ENCODE measurements at regions not wholly inside any gene's neighbourhood (a gene's known extent, or its start where the extent isn't known, plus 50 kb on each side); places are given as distances from the start of the nearest gene placed in this dataset.
"Not testable (repeated sequence)": the region's sequence is repeated elsewhere in the genome, so short reads cannot be mapped to it uniquely, and the experiment has no call there.

GRCh38 chr4:174398728-174399127 is 115.0 kb downstream of the CEP44 start:
- no peaks in the 10 kb centered on the region for H3K27me3 ChIP-seq (ENCODE audit: insufficient read depth, low read length)
- no peaks in the 10 kb centered on the region for H3K36me3 ChIP-seq (ENCODE audit: insufficient read depth, low read length)
- no peak overlapping the region for H3K27ac ChIP-seq (ENCODE audit: low read depth, low read length)
- H3K9ac ChIP-seq (ENCODE audit: low read depth, low read length), result no peak overlapping the region
- no peak overlapping the region for H3K4me3 ChIP-seq (ENCODE audit: low read length)
- H3K4me1 ChIP-seq (ENCODE audit: insufficient read depth, low read length), result peaks cover 33% of the 10 kb centered on the region
- H3K9me3 ChIP-seq (ENCODE audit: insufficient read depth, low read depth, low read length), result no peaks in the 10 kb centered on the region
- WGBS, result 73% methylated on average over 2 of the region's 2 CpGs

GRCh38 chr4:174397366-174398155 is 113.8 kb downstream of the CEP44 start:
- Histone ChIP-seq H3K4me1 (ENCODE audit: insufficient read depth, low read length) (peaks cover 22% of the 10 kb centered on the region), H3K36me3 (ENCODE audit: insufficient read depth, low read length) (no peaks in the 10 kb centered on the region), H3K27me3 (ENCODE audit: insufficient read depth, low read length) (no peaks in the 10 kb centered on the region), H3K27ac (ENCODE audit: low read depth, low read length) (no peak overlapping the region), H3K4me3 (ENCODE audit: low read length) (no peak overlapping the region), H3K9ac (ENCODE audit: low read depth, low read length) (no peak overlapping the region), H3K9me3 (ENCODE audit: insufficient read depth, low read depth, low read length) (no peaks in the 10 kb centered on the region)
- WGBS, result 93% methylated on average over 1 of the region's 3 CpGs

GRCh38 chr4:174396599-174397110 is 112.9 kb downstream of the CEP44 start:
- Histone ChIP-seq H3K36me3 (ENCODE audit: insufficient read depth, low read length) (no peaks in the 10 kb centered on the region), H3K27ac (ENCODE audit: low read depth, low read length) (no peak overlapping the region), H3K4me1 (ENCODE audit: insufficient read depth, low read length) (peaks cover 15% of the 10 kb centered on the region), H3K9me3 (ENCODE audit: insufficient read depth, low read depth, low read length) (no peaks in the 10 kb centered on the region), H3K27me3 (ENCODE audit: insufficient read depth, low read length) (no peaks in the 10 kb centered on the region), H3K4me3 (ENCODE audit: low read length) (no peak overlapping the region), H3K9ac (ENCODE audit: low read depth, low read length) (no peak overlapping the region)
- WGBS, result 99% methylated on average over 2 of the region's 5 CpGs

GRCh38 chr4:174394915-174395314 is 111.2 kb downstream of the CEP44 start:
- peaks cover 11% of the 10 kb centered on the region; the same call in 1 of the 2 replicates for H3K4me1 ChIP-seq (ENCODE audit: insufficient read depth, low read length)
- 100% methylated on average over 1 of the region's 2 CpGs for WGBS
- no peaks in the 10 kb centered on the region for H3K27me3 ChIP-seq (ENCODE audit: insufficient read depth, low read length)
- no peak overlapping the region for H3K4me3 ChIP-seq (ENCODE audit: low read length)
- H3K9me3 ChIP-seq (ENCODE audit: insufficient read depth, low read depth, low read length), result no peaks in the 10 kb centered on the region
- no peak overlapping the region for H3K27ac ChIP-seq (ENCODE audit: low read depth, low read length)
- H3K36me3 ChIP-seq (ENCODE audit: insufficient read depth, low read length), result no peaks in the 10 kb centered on the region
- no peak overlapping the region for H3K9ac ChIP-seq (ENCODE audit: low read depth, low read length)

- Histone ChIP-seq H3K4me3 (ENCODE audit: low read length) (no peak overlapping the region), H3K27ac (ENCODE audit: low read depth, low read length) (no peak overlapping the region), H3K27me3 (ENCODE audit: insufficient read depth, low read length) (no peaks in the 10 kb centered on the region), H3K4me1 (ENCODE audit: insufficient read depth, low read length) (0 out of 2 replicates have a peak, but pooled peaks cover 14% of the 10 kb centered on the region), H3K9me3 (ENCODE audit: insufficient read depth, low read depth, low read length) (no peaks in the 10 kb centered on the region), H3K9ac (ENCODE audit: low read depth, low read length) (no peak overlapping the region), H3K36me3 (ENCODE audit: insufficient read depth, low read length) (no peaks in the 10 kb centered on the region)
- 95% methylated on average over 1 of the region's 1 CpG for WGBS
Observed at GRCh38 chr4:174389439-174389838, 105.7 kb downstream of the CEP44 start.

- H3K9ac ChIP-seq (ENCODE audit: low read depth, low read length), result no peak overlapping the region
- H3K9me3 ChIP-seq (ENCODE audit: insufficient read depth, low read depth, low read length), result no peaks in the 10 kb centered on the region
- H3K4me3 ChIP-seq (ENCODE audit: low read length), result no peak overlapping the region
- 0 out of 2 replicates have a peak, but pooled peaks cover 14% of the 10 kb centered on the region for H3K4me1 ChIP-seq (ENCODE audit: insufficient read depth, low read length)
- H3K27me3 ChIP-seq (ENCODE audit: insufficient read depth, low read length), result no peaks in the 10 kb centered on the region
- H3K36me3 ChIP-seq (ENCODE audit: insufficient read depth, low read length), result no peaks in the 10 kb centered on the region
- no peak overlapping the region for H3K27ac ChIP-seq (ENCODE audit: low read depth, low read length)
Observed at GRCh38 chr4:174388461-174389145, 104.9 kb downstream of the CEP44 start.

- no peaks in the 10 kb centered on the region for H3K9me3 ChIP-seq (ENCODE audit: insufficient read depth, low read depth, low read length)
- no peaks in the 10 kb centered on the region for H3K36me3 ChIP-seq (ENCODE audit: insufficient read depth, low read length)
- WGBS, result no CpG with 5 or more reads among the region's 3 CpGs
- H3K4me1 ChIP-seq (ENCODE audit: insufficient read depth, low read length), result 0 out of 2 replicates have a peak, but pooled peaks cover 14% of the 10 kb centered on the region
- no peak overlapping the region for H3K4me3 ChIP-seq (ENCODE audit: low read length)
- H3K9ac ChIP-seq (ENCODE audit: low read depth, low read length), result no peak overlapping the region
- H3K27ac ChIP-seq (ENCODE audit: low read depth, low read length), result no peak overlapping the region
- H3K27me3 ChIP-seq (ENCODE audit: insufficient read depth, low read length), result no peaks in the 10 kb centered on the region
Observed at GRCh38 chr4:174387721-174388120, 104.0 kb downstream of the CEP44 start.

- 82% methylated on average over 2 of the region's 2 CpGs for WGBS
- Histone ChIP-seq H3K4me3 (ENCODE audit: low read length) (no peak overlapping the region), H3K4me1 (ENCODE audit: insufficient read depth, low read length) (0 out of 2 replicates have a peak, but pooled peaks cover 14% of the 10 kb centered on the region), H3K9me3 (ENCODE audit: insufficient read depth, low read depth, low read length) (no peaks in the 10 kb centered on the region), H3K27me3 (ENCODE audit: insufficient read depth, low read length) (no peaks in the 10 kb centered on the region), H3K9ac (ENCODE audit: low read depth, low read length) (no peak overlapping the region), H3K36me3 (ENCODE audit: insufficient read depth, low read length) (no peaks in the 10 kb centered on the region), H3K27ac (ENCODE audit: low read depth, low read length) (no peak overlapping the region)
Observed at GRCh38 chr4:174387143-174387542, 103.4 kb downstream of the CEP44 start.

- H3K4me1 ChIP-seq (ENCODE audit: insufficient read depth, low read length), result peaks cover 30% of the 10 kb centered on the region
- no peak overlapping the region for H3K9ac ChIP-seq (ENCODE audit: low read depth, low read length)
- no peaks in the 10 kb centered on the region for H3K27me3 ChIP-seq (ENCODE audit: insufficient read depth, low read length)
- no peak overlapping the region for H3K27ac ChIP-seq (ENCODE audit: low read depth, low read length)
- H3K36me3 ChIP-seq (ENCODE audit: insufficient read depth, low read length), result no peaks in the 10 kb centered on the region
- H3K4me3 ChIP-seq (ENCODE audit: low read length), result no peak overlapping the region
- H3K9me3 ChIP-seq (ENCODE audit: insufficient read depth, low read depth, low read length), result no peaks in the 10 kb centered on the region
- 87% methylated on average over 5 of the region's 6 CpGs for WGBS
Observed at GRCh38 chr4:174383783-174384182, 100.1 kb downstream of the CEP44 start.

- not testable (repeated sequence) for H3K9ac ChIP-seq (ENCODE audit: low read depth, low read length); H3K27ac ChIP-seq (ENCODE audit: low read depth, low read length); H3K4me3 ChIP-seq (ENCODE audit: low read length); H3K27me3 ChIP-seq (ENCODE audit: insufficient read depth, low read length); H3K36me3 ChIP-seq (ENCODE audit: insufficient read depth, low read length); H3K9me3 ChIP-seq (ENCODE audit: insufficient read depth, low read depth, low read length)
- 75% methylated on average over 6 of the region's 6 CpGs for WGBS
- peaks cover 30% of the 10 kb centered on the region for H3K4me1 ChIP-seq (ENCODE audit: insufficient read depth, low read length)
Observed at GRCh38 chr4:174382938-174383605, 99.4 kb downstream of the CEP44 start.

Measured in HUES64 (cell line).